ENCODE measurements at regions not wholly inside any gene's neighbourhood (a gene's known extent, or its start where the extent isn't known, plus 50 kb on each side); places are given as distances from the start of the nearest gene placed in this dataset.
"Not testable (repeated sequence)": the region's sequence is repeated elsewhere in the genome, so short reads cannot be mapped to it uniquely, and the experiment has no call there.

GRCh38 chr17:53633856-53634255 lies 188.9 kb upstream of the KIF2B start:
- no peak for DNase-seq

- DNase-seq = no peak
These were observed 191.2 kb upstream of the KIF2B start for GRCh38 chr17:53631486-53631885.

- no peak for DNase-seq
These were observed 192.1 kb upstream of the KIF2B start for GRCh38 chr17:53630638-53631037.

GRCh38 chr17:53630115-53630514 lies 192.6 kb upstream of the KIF2B start:
- no peak for DNase-seq

- no peak for DNase-seq
These were observed 193.5 kb upstream of the KIF2B start for GRCh38 chr17:53629188-53629587.

GRCh38 chr17:53628011-53628410 lies 194.7 kb upstream of the KIF2B start:
- DNase-seq = no peak

- DNase-seq = no peak
These were observed 195.2 kb upstream of the KIF2B start for GRCh38 chr17:53627511-53627910.

- no peak for DNase-seq
These were observed 196.4 kb upstream of the KIF2B start for GRCh38 chr17:53626286-53626685.

GRCh38 chr17:53619025-53619424 lies 203.7 kb upstream of the KIF2B start:
- DNase-seq = no peak

GRCh38 chr17:53608208-53608607 lies 214.5 kb upstream of the KIF2B start:
- not testable (repeated sequence) for DNase-seq

GRCh38 chr17:53607475-53607874 lies 215.3 kb upstream of the KIF2B start:
- no peak for DNase-seq

- no peak for DNase-seq
These were observed 234.4 kb upstream of the KIF2B start for GRCh38 chr17:53588317-53588716.

- DNase-seq = no peak
These were observed 248.7 kb upstream of the KIF2B start for GRCh38 chr17:53574038-53574437.

- DNase-seq = no peak
These were observed 251.4 kb upstream of the KIF2B start for GRCh38 chr17:53571342-53571741.

- DNase-seq = no peak
These were observed 252.0 kb upstream of the KIF2B start for GRCh38 chr17:53570731-53571130.

- DNase-seq = no peak
These were observed 261.8 kb upstream of the KIF2B start for GRCh38 chr17:53560953-53561352.

- no peak for DNase-seq
These were observed 274.5 kb upstream of the KIF2B start for GRCh38 chr17:53548252-53548651.

- no peak for DNase-seq
These were observed 279.3 kb upstream of the KIF2B start for GRCh38 chr17:53543472-53543871.

GRCh38 chr17:53538129-53538617 lies 284.6 kb upstream of the KIF2B start:
- no peak for DNase-seq

GRCh38 chr17:53527473-53527872 lies 295.3 kb upstream of the KIF2B start:
- no peak for DNase-seq

GRCh38 chr17:53525590-53525989 lies 297.1 kb upstream of the KIF2B start:
- no peak for DNase-seq

GRCh38 chr17:53516636-53517035 lies 306.1 kb upstream of the KIF2B start:
- no peak for DNase-seq

- DNase-seq = no peak
These were observed 323.4 kb upstream of the KIF2B start for GRCh38 chr17:53499277-53499676.

- no peak for DNase-seq
These were observed 326.4 kb upstream of the KIF2B start for GRCh38 chr17:53496356-53496755.

- no peak for DNase-seq
These were observed 330.2 kb upstream of the KIF2B start for GRCh38 chr17:53492532-53492931.

Measured in right kidney (tissue), 1 donor.